GM19467 (cell line): ENCODE measurements at regions not wholly inside any gene's neighbourhood (a gene's known extent, or its start where the extent isn't known, plus 50 kb on each side); places are given as distances from the start of the nearest gene placed in this dataset.

Experiments used
- ATAC-seq: cut with Tn5 transposase; IDR thresholded peaks from one replicate; pipeline ENCODE4 v1.9.1; 2021; ENCODE audit warnings: mild to moderate bottlenecking, moderate library complexity; ENCODE audit not compliant: unreplicated experiment

DNA sequence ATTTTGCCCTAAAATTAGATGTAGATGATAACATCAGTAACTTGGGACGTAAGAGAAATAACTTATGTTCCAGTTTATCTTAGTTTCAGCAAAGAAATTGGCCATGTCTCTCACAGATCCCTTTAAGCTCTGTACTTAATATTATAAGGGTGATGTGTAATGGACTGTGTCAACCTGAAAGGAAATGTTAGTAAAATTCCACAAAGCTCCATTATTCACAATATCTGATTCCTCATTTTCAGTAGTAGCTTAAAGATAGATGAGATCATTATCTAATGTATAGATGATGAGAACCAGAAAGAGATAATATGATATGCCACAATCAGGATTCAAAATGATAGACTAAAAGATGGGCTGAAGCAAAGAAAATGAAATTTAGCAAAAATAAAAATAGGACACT, 316.8 kb upstream of the CHRM2 start:
- no peak for ATAC-seq

DNA sequence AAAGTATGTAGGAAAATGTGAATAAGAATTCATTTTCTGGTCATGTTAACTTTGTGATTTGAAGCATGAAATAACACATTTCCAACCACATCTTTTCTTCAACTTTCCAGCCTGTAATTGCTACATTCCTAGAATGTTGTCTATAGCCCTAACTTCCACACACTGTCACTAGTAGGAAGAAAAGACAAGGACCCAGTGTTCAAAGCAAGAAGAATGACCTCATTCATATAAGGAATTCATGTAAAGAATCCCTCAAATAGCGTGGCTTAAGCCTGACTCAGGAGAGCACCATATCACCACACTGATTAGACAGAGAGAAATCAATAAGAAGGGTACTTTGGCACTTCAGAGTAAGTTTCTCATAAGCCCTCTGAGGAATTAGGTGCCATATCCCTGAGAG, 318.7 kb upstream of the CHRM2 start:
- no peak for ATAC-seq

DNA sequence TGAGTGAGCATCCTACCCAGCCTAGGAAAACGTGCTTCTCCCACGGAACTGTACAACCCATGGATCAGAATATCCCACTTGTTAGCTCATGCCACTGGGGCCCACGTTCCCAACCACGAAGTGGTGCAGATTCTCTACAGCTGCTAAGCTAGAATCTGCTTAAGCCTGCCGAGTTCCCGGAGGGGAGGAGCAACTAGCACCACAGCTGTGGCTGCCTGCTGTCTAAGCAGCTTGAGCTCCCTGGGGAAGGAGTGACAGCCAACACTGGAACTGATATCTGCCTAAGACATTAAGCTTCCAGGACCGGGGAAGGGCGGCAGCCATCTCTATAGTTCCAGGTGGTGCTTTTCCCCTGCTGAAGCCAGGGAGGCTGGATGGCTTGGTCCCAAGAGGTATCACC, 334.7 kb upstream of the CHRM2 start:
- no peak for ATAC-seq

DNA sequence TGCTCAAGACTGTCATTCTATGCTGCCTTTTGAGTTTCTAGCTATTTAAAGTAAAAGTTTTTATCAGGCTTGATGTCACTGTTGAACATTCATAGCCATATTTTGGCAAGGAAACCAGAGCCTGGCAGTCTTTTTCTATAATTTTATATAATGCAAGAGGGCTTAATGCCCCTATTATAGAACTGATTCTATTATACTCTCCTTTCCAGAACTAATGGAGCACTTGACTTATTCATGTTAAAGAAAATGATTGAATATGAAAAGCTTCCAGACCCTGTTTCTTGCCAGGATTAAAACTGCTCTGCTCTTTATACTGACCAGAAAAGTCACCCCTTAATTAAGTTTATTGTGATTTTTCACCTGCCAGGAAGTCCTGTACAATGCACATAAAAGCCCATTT, 337.6 kb upstream of the CHRM2 start:
- ATAC-seq, result no peak

DNA sequence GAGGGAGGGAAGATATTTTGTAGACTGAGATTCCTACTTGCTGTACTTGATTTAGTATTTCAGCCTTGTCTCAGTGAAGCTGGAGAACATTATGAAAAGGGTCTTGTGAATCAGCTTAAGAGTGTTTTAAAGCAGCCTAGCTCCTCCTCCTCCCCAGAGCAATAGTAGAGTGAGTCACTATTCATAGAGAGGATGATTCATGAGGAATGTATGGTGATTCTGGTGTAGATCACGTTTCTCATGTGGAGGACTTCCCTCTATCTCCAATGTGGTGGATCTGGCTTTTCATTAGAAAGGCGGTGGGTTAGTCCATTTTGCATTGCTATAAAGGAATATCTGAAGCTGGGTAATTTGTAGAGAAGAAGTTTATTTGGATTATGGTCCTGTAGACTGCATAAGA, 340.1 kb upstream of the CHRM2 start:
- ATAC-seq, result no peak

DNA sequence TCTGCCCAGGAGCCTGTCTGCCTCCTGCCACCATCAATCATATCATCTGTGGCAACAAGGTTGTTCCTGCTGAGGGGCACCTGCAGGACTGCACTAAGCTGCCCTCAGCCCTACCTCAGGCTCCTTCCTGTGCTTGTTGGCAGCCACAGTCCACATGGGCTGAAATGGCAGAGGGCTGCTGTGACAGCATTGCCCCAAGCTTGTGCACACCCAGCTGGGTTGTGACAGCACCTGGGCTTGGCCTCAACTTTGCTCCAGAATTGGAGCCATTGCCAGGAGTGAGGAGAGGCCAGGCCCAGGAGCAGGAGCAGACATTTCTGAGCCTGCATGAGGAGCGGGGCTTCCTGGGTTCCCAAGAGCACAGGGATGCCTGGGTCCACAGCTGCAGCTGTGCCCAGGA, 340.9 kb upstream of the CHRM2 start:
- ATAC-seq, result no peak

DNA sequence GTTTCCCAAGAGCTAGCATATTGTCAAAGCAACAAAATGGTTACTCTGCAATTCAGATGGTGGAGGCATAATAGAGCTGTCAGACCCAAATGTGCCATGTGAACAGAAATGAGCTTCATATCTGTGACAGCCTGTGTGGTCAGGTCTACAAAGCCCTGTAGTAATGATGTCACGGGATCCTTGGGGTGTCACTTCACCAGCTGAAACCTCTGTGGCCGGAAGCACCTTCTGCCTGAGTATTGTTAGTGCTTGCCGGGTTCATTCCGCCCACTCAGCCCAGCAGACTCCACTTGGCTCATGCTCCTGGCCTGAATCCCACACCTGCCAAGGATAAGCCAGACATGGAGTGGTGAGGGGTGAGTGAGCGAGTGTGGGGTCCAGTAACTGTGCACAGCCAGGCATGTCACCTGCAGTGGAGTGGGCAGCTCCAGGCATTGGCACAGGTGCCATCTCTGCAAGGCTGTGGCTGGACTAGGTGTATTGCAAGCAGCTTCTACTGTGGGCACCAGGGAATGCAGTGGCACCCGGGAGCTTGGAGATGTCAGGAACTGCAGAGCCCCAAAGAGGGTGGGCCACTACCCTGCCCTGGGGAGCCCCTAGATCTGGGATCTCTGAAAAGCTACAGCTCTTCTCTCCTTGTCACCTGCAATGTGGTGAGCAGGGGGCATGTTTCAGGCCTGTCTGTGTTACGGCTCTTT, 341.9 kb upstream of the CHRM2 start:
- ATAC-seq, result no peak

DNA sequence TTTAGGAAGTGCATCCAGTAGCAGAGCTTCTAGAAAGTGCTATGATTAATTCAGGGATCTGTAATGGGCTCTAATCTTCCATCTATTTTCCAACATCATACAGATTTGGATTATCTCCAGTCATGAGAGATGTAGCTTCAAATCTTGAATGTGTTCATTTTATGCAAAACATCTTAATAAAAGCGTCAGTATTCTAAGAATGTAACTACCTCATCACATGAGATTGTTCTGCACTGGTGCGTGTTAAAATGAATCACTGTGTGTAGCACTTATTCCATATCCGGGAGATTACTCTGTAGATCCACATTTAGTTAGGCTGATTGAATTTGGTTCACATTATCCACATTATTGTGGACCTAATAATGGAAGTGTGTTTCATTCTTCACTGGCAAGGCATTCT, 344.9 kb upstream of the CHRM2 start:
- no peak for ATAC-seq

DNA sequence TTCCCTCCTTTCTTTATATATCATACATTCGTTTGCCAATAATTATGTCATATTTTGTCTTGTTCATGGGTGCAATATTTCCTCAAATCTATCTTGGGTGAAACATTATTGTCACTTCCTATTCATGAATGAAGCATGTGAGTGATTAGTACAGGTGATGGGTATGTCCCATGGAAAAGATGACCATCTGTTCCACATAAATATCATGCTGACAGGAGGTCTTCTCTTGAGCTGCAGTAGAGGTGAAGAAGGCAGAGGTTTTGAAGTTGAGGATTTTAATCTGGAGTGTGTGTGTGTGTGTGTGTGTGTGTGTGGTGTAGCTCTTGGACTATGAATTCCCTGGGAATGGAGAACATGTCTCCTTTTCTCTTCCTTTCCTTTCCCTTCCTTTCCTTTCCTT, 350.5 kb upstream of the CHRM2 start:
- ATAC-seq, result no peak

DNA sequence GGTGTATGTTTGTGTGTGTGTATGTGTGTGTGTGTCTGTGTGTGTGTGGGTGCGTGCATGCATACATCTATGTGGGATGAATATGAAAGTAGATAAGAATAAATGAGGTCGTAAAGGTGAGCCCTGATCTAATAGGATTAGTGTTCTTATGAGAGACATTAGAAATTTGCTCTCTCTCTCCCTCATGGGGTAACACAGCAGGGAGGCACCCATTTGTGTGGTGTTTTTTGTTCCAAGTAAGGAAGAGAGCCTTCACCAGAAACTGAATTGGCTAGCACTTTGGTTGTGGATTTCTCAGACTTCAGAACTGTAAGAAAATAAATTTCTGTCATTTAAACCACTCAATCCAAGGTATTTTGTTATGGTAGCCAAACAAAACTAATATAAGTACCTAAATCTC, 353.7 kb upstream of the CHRM2 start:
- no peak for ATAC-seq

DNA sequence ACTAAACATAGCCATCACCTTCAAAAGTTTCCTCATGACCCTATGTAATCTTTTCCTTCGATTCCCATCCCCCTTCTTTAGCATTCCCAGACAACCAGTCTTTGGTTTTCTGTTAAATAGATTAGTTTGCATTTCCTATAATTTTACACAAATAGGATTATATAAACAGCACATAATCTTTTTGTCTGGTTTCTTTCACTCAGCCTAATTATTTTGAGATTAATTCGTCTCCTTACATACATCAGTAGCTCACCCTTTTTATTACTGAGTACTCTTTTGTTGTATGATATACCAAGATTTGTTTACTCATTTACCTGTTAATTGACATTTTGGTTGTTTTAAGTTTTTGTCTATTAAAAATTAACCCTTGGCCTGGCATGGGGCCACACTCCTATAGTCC, 354.7 kb upstream of the CHRM2 start:
- no peak for ATAC-seq

DNA sequence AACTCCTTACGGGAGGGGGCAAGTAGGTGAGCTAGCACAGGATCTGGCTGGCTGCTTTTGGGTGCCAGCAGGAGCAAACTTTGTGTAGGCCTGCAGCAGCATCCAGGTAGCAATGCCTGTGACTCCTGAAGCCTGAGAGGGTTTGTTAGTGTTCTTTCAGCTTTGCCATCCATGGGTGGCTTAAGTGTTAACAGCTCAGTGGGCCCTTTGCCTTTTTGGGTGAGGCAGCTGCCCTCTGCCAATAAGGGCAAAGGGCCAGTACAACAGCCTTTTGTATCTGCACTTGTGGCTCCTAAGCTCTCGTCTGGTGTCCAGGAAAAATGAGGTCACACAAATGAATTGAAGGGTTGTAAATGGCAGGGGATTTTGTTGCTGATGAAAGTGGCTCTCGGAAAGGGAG, 359.0 kb upstream of the CHRM2 start:
- ATAC-seq, result no peak

DNA sequence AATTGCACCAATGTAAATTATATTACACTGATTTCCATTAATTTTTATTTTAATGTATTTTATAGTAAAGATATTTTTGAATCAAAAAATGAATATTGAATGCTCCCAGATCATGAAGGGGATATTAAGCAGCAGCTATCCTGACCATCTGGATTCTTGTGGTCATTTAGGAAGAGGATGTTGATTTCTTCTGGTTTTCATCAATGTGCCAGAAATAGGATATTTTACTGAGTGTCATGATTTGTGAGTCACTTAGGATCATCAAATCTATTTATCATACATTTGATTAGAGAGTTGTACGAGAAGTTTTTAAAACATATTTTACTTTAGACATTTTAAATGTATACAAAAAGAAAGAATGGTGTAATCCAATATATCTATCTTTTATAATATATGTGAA, 366.3 kb upstream of the CHRM2 start:
- ATAC-seq, result no peak

DNA sequence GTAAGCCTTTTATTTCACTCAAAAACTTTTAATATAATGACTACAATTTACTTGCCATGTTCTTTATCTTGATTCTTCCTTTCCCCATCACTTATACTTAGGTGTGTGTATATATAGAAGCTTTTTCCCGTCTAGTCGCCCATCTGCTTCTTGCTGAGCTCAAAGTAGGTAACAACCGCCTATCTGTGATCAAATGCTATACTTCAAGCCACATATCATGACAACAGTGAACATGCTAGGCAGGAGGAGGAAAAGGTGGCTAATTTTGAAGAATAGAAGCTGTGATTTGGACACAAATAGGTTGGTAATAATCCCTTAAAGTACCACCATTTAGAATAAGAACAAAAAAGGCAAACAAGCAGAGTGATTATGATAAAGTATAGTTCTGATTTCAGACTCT, 367.3 kb upstream of the CHRM2 start:
- ATAC-seq, result no peak

DNA sequence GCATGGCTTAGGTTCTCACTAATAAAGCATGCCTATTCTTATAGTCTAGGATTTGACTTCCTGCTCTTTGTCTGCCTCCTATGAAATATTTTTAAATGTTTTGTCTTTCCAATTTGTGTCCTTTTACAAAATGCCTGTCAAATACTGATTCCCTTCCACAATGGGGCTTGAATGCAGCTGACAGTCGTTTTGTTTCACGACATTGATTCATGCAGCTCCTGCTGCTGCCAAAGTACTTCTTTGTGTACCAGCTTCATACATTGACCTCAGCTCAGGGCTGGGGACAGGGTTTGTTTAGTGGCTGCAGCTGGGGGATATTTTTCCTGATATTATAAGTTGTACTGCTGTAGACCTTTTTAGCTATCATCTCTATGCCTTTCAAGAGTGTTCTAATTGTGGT, 371.9 kb upstream of the CHRM2 start:
- no peak for ATAC-seq

DNA sequence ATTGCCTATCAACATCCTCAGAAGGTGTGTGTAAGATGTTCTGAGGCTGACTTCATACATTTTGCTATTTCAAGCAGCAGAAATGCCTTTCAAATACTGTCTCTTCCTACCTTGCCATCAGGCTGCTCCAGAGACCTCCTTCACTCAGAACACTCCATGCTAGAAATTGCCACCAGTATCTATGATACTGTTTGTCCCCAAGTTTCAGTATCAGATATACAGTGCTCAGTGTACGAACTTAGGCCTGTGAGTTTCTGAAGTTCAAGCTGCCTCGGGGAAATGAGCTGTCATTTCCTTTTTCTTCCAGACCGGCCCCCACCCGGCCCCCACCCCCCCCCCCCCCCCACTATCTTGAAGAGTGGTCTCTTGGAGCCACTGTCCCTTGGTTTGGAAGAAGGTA, 373.4 kb upstream of the CHRM2 start:
- no peak for ATAC-seq

DNA sequence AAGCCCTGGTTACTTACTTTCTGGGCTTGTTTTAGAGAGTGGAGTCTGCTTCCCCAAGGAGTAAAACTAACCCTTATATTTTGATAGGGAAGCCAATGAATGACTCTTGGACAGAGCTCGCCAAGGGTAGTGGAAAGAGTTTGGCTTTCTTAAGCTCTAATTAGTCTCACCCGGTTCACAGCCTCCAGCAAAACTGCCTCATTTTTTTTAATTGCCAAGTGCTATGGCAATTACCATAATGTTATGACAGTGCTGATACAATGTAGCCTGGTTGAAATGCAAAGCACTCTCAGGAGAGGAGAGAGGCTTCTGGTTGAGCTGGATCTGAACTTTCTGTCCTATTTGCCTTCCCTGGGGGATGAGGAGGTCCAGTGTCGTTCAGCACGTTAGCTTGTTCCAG, 376.1 kb upstream of the CHRM2 start:
- no peak for ATAC-seq

DNA sequence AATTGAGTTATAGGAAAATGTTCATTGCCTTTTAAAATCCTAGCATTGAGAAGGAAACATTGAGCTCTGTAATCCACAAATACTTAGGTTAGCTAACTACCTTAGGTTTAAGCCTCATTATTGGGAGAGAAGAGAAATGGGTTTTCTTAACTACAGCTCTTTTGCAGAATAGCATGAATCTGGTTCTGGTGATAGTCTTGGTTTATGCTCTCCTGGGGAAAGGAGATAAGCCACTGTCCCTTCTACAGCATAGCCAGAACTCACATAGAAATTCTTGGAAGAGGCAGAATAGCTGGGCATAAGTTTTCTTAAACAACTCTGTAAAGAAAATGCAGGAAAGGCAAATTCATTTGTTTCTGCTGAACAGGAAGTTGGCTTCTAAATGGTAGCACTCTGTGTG, 378.6 kb upstream of the CHRM2 start:
- no peak for ATAC-seq

DNA sequence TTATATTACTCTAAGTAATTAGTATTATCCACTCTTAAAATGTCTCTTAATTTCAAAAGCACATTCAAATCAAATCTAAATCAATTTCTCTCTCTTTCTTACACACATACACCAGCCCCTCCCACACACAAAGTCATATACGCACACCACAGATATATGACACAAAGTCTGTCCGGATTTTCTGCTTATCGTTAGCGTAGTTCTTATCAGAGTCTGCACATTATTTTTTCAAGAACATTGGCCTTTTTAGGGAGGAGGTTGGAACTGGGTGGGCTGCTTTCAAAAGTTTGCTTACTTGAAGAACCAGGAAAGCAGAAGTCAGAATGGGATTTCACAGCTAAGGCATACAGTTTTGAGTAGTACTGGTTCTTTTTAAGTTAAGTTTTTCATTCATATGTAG, 387.6 kb upstream of the CHRM2 start:
- ATAC-seq, result no peak

DNA sequence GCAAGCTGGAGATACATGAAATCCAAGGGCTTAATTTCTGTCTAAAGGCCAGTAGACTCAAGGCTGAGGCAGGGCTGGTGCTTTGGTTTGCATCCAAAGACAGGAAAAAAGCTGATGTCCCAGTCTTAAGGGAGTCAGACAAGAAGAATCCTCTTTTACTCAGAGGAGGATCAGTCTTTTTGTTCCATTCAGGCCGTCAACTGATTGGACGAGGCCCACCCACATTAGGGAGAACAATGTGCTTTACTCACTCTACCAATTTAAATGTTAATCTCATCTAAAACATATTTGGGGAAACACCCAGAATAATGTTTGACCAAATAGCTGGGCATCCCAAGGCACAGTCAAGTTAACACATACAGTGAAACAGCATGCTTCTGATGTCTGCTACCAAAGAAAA, 388.5 kb upstream of the CHRM2 start:
- ATAC-seq, result no peak

DNA sequence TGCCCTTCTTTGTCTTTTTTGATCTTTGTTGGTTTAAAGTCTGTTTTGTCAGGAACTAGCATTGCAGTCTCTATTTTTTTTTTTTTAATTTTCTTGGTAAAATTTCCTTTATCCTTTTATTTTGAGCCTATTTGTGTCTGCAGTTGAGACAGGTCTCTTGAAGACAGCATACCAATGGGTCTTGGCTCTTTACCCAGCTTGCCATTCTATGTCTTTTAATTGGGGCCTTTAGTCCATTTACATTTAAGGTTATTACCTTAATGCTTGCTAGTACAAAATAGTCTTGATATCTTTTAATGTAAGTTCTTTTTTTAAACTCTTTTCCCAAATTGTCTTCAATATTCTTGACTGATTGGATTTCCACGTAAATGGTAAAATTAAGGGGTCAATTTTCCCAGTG, 398.3 kb upstream of the CHRM2 start:
- no peak for ATAC-seq

DNA sequence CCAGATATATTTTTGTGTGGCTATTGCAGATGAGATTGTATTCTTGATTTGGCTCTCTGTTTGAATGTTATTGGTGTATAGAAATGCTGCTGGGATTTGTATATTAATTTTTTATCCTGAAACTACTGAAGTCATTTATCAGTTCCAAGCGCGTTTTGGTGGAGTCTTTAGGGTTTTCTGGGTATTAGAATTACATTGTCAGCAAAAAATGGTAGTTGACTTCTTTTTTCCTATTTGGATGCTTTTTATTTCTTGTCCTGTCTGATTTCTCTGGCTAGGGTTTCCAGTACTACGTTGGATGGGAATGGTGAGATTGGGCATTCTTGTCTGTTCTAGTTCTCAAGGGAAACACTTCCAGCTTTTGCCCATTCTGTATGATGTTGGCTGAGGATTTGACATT, 415.5 kb upstream of the CHRM2 start:
- no peak for ATAC-seq

DNA sequence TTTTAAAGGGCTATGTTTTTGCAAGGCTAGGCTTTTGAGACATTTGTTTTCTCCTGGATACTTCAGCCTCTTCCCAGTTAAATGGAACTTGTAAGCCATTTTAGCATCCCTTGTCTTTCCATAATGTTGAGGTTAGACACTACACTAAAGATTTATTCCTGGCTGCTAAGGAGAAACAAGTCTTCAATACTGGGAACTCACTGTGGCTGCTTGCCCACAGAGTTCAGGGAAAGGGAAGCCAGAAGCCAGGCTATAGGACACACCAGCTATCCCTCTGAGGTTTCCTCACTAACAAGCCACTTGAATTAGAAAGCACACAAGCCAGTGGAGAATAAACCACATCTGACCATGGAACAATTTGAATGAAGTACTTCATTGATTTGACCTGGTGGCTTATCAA, 421.7 kb upstream of the CHRM2 start:
- no peak for ATAC-seq

DNA sequence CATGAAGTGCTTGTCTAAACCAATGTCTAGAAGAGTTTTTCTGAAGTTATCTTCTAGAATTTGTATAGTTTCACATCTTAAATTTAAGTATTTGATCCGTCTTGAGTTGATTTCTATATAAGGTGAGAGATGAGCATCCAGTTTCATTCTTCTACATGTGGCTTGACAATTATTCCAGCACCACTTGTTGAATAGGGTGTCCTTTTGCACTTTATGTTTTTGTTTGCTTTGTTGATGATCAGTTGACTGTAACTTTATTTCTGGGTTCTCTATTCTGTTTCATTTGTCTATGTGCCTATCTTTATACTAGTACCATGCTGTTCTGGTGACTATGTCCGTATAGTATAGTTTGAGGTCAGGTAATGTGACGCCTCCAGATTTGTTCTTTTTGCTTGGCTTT, 426.6 kb upstream of the CHRM2 start:
- no peak for ATAC-seq
